BJ (cell line): ENCODE measurements at regions not wholly inside any gene's neighbourhood (a gene's known extent, or its start where the extent isn't known, plus 50 kb on each side); places are given as distances from the start of the nearest gene placed in this dataset.

Source experiments
- CTCF ChIA-PET: fragments of 350-600 bp; formaldehyde crosslinking; extraction: SDS; loops from one replicate; lab custom pipeline; 2021; ENCODE audit warnings: antibody characterized with exemption, inconsistent platforms; lab: Yijun Ruan, JAX
- POLR2A ChIA-PET: fragments of 300-600 bp; sonication (Branson Sonifier 250); formaldehyde crosslinking; extraction: SDS; loops from one replicate; lab custom pipeline; 2021; ENCODE audit warnings: antibody characterized with exemption; lab: Charles Lee
- DNase-seq: peaks from one replicate; pipeline ENCODE4 v3.0.0-alpha.2; 2011; ENCODE audit warnings: low read depth
- H3K27me3 ChIP-seq: 2 replicates; pipeline ENCODE4 v1.6.0; 2011; ENCODE audit warnings: low read length; ENCODE audit not compliant: control insufficient read depth, insufficient read depth
- H3K36me3 ChIP-seq: 2 replicates; pipeline ENCODE4 v1.5.1; 2011; ENCODE audit warnings: low read length; ENCODE audit not compliant: control insufficient read depth, insufficient read depth
- H3K4me3 ChIP-seq: 2 replicates; pipeline ENCODE4 v1.5.1; 2011; ENCODE audit warnings: low read depth, mild to moderate bottlenecking, control low read depth, low read length
- CTCF ChIP-seq: IDR thresholded peaks from 2 replicates; pipeline ENCODE4 v1.5.1; 2011; ENCODE audit warnings: low read depth, mild to moderate bottlenecking, control low read depth, inconsistent platforms, low read length, moderate library complexity; ENCODE audit not compliant: insufficient read depth

GRCh38 chr4:30801876-30802275 is 81.7 kb downstream of the PCDH7 start:
- POLR2A ChIA-PET, result no interaction called here
- no peak for DNase-seq
- Histone ChIP-seq H3K36me3 (no peaks in the 10 kb centered on the region), H3K4me3 (no peak overlapping the region), H3K27me3 (no peaks in the 10 kb centered on the region)
- CTCF ChIA-PET, result no interaction called here
- no peak for TF ChIP-seq CTCF

DNA sequence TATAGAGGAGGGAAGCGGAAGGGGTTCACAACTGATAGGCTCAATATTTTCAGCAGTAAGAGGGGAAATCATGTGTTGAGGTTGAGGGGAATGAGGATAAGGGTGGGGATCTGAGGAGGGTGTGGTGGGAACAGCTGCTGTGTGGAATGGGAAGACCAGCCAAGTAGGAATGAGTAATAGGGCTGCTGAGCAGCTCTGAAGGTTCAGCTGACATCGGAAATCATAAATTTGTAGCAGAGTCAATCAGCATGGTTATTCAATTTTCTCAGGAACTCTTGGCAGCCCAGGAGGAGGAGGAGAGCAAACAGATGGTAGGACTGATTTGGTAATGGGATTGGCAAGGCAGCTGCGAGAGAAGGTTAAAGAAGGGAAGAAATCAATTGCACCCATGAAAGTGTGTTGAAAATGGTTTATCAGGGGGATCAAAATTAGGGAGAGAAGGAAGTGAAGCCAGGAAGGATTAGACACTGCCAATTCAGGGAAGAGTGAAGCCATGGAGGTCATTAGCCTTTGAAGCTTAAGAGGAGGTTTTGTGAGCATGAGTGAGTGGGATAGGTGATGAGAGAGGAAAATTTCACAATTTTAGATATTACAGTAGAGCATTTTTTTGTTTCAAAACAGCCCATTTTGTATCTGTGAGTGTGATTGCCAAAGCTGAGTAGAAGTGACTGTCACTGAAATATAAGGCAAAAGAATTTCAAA is 82.6 kb downstream of the PCDH7 start:
- Histone ChIP-seq H3K4me3 (no peak overlapping the region), H3K36me3 (no peaks in the 10 kb centered on the region), H3K27me3 (no peaks in the 10 kb centered on the region)
- CTCF ChIA-PET, result no interaction called here
- peak; percentile 12 for DNase-seq
- no peak for TF ChIP-seq CTCF
- POLR2A ChIA-PET, result no interaction called here

DNA sequence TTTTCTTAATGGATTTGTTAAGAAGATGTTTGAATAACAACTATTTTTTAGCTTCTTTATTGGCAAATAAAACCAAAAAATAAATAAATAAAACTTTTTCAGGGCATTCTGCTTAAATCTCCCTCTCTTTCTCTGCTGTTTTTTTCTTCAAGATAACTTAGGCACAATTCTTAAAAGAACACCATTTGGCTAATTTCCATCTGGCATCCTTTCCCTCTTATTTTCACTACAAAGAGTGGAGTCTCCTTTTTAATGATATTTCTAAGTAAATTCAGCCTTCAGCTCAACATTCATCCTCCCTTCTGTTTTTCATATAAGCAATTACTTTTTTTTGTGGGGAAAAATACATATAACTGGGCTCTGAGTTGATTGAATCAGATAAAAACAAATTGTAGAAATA is 88.1 kb downstream of the PCDH7 start:
- no peak for TF ChIP-seq CTCF
- H3K36me3 ChIP-seq, result no peaks in the 10 kb centered on the region
- POLR2A ChIA-PET, result no interaction called here
- DNase-seq, result no peak
- H3K27me3 ChIP-seq, result no peaks in the 10 kb centered on the region
- H3K4me3 ChIP-seq, result no peak overlapping the region
- CTCF ChIA-PET, result interaction anchor here (0.6 kb wide), 1 partner anchor 181 kb away, joined by 3 read pairs; no protein-coding TSS in a partner anchor

- Histone ChIP-seq H3K27me3 (no peaks in the 10 kb centered on the region), H3K4me3 (no peak overlapping the region), H3K36me3 (no peaks in the 10 kb centered on the region)
- TF ChIP-seq CTCF, result no peak
- no peak for DNase-seq
- POLR2A ChIA-PET, result no interaction called here
- CTCF ChIA-PET, result no interaction called here
Measured at GRCh38 chr4:30811296-30811695, 91.1 kb downstream of the PCDH7 start.

- Histone ChIP-seq H3K36me3 (no peaks in the 10 kb centered on the region), H3K27me3 (no peaks in the 10 kb centered on the region), H3K4me3 (no peak overlapping the region)
- CTCF ChIA-PET, result no interaction called here
- TF ChIP-seq CTCF, result no peak
- POLR2A ChIA-PET, result no interaction called here
- no peak for DNase-seq
Measured at GRCh38 chr4:30815685-30816084, 95.5 kb downstream of the PCDH7 start.
